ENCODE measurements at regions not wholly inside any gene's neighbourhood (a gene's known extent, or its start where the extent isn't known, plus 50 kb on each side); places are given as distances from the start of the nearest gene placed in this dataset.

- Histone ChIP-seq H3K27ac (ENCODE audit: extremely low read depth, low read depth, low read length) (no peak overlapping the region), H3K4me1 (ENCODE audit: control insufficient read depth, insufficient read depth, low read length) (peaks cover 18% of the 10 kb centered on the region), H3K4me3 (ENCODE audit: low read depth, low read length) (no peak overlapping the region), H3K9me3 (ENCODE audit: control insufficient read depth, insufficient read depth, low read depth, low read length) (no peaks in the 10 kb centered on the region), H3K36me3 (ENCODE audit: control insufficient read depth in 2 of 2, insufficient read depth in 1 of 2, low read length in 2 of 2) (no peaks in the 10 kb centered on the region)
- ChIA-PET POLR2A (no interaction called here), CTCF (interaction anchor here (0.6 to 2.4 kb wide), 2 partner anchors 9 to 1883 kb away, joined by 3 to 9 read pairs; no protein-coding TSS in a partner anchor)
- TF ChIP-seq KLF16 (tag by site-specific recombination; IDR thresholded peaks at IDR 0.05) (no peak), ZNF157 (tag by site-specific recombination; IDR thresholded peaks at IDR 0.05) (no peak), PRDM10 (tag by site-specific recombination; IDR thresholded peaks at IDR 0.05) (no peak), ZBTB20 (tag by site-specific recombination; IDR thresholded peaks at IDR 0.05) (no peak), ZNF10 (tag by site-specific recombination; IDR thresholded peaks at IDR 0.05) (no peak), ZSCAN23 (tag by site-specific recombination; IDR thresholded peaks at IDR 0.05) (no peak), ZNF561 (tag by site-specific recombination; IDR thresholded peaks at IDR 0.05; ENCODE audit: borderline replicate concordance) (no peak), KLF1 (tag by site-specific recombination; IDR thresholded peaks at IDR 0.05) (no peak), ZNF121 (tag by site-specific recombination; IDR thresholded peaks at IDR 0.05) (no peak), ZSCAN4 (tag by site-specific recombination; IDR thresholded peaks at IDR 0.05) (no peak), SALL2 (tag by site-specific recombination; IDR thresholded peaks at IDR 0.05; ENCODE audit: borderline replicate concordance) (no peak), PATZ1 (tag by site-specific recombination; IDR thresholded peaks at IDR 0.05) (no peak)
Measured at GRCh38 chr2:104410136-104410535, 443.8 kb upstream of the POU3F3 start.

GRCh38 chr2:104412384-104412783, 441.5 kb upstream of the POU3F3 start:
- H3K27ac ChIP-seq (ENCODE audit: extremely low read depth, low read depth, low read length) = no peak overlapping the region
- no peaks in the 10 kb centered on the region for H3K9me3 ChIP-seq (ENCODE audit: control insufficient read depth, insufficient read depth, low read depth, low read length)
- peaks cover 11% of the 10 kb centered on the region for H3K4me1 ChIP-seq (ENCODE audit: control insufficient read depth, insufficient read depth, low read length)
- H3K36me3 ChIP-seq (ENCODE audit: control insufficient read depth in 2 of 2, insufficient read depth in 1 of 2, low read length in 2 of 2) = no peaks in the 10 kb centered on the region
- H3K4me3 ChIP-seq (ENCODE audit: low read depth, low read length) = no peak overlapping the region
- ChIA-PET POLR2A (no interaction called here), CTCF (interaction anchor here (0.7 to 1.7 kb wide), 3 partner anchors 35 to 1251 kb away, joined by 3 to 5 read pairs (median 3); no protein-coding TSS in a partner anchor)
- TF ChIP-seq ZNF501 (tag by site-specific recombination; IDR thresholded peaks at IDR 0.05) (no peak), ZBTB17 (tag by site-specific recombination; IDR thresholded peaks at IDR 0.05) (no peak), GLI4 (tag by site-specific recombination; IDR thresholded peaks at IDR 0.05) (no peak), ZNF18 (tag by site-specific recombination; IDR thresholded peaks at IDR 0.05) (no peak), ZNF175 (tag by site-specific recombination; IDR thresholded peaks at IDR 0.05) (no peak), ZNF132 (tag by site-specific recombination; IDR thresholded peaks at IDR 0.05; ENCODE audit: borderline replicate concordance) (no peak), TSHZ1 (tag by site-specific recombination; IDR thresholded peaks at IDR 0.05; ENCODE audit: borderline replicate concordance) (no peak), ZNF776 (tag by site-specific recombination; IDR thresholded peaks at IDR 0.05; ENCODE audit: borderline replicate concordance) (no peak), OSR2 (tag by site-specific recombination; IDR thresholded peaks at IDR 0.05) (no peak), ZNF112 (tag by site-specific recombination; IDR thresholded peaks at IDR 0.05) (no peak), ZBTB8A (tag by site-specific recombination; IDR thresholded peaks at IDR 0.05) (no peak), ZNF561 (tag by site-specific recombination; IDR thresholded peaks at IDR 0.05; ENCODE audit: borderline replicate concordance) (no peak)
